ENCODE measurements at regions not wholly inside any gene's neighbourhood (a gene's known extent, or its start where the extent isn't known, plus 50 kb on each side); places are given as distances from the start of the nearest gene placed in this dataset.

GRCh38 chr3:72015463-72015862, 230.5 kb upstream of the PROK2 start (continued):
- TF ChIP-seq CTCF (conservative IDR thresholded peaks at IDR 0.05; ENCODE audit: low read depth in 2 of 2) (no peak), ZNF331 (CRISPR knock-in tag; IDR thresholded peaks at IDR 0.05; ENCODE audit: low read depth) (no peak), STAT1 (IDR thresholded peaks at IDR 0.05; ENCODE audit: unreplicated experiment) (no peak), NANOG (IDR thresholded peaks at IDR 0.05; ENCODE audit: borderline replicate concordance) (no peak), REST (IDR thresholded peaks at IDR 0.05; ENCODE audit: unreplicated experiment) (no peak), CREB1 (CRISPR knock-in tag; IDR thresholded peaks at IDR 0.05; ENCODE audit: low read depth) (no peak), EZH2phosphoT487 (IDR thresholded peaks at IDR 0.05; ENCODE audit: unreplicated experiment) (no peak), JUNB (IDR thresholded peaks at IDR 0.05; ENCODE audit: unreplicated experiment) (no peak)

DNA sequence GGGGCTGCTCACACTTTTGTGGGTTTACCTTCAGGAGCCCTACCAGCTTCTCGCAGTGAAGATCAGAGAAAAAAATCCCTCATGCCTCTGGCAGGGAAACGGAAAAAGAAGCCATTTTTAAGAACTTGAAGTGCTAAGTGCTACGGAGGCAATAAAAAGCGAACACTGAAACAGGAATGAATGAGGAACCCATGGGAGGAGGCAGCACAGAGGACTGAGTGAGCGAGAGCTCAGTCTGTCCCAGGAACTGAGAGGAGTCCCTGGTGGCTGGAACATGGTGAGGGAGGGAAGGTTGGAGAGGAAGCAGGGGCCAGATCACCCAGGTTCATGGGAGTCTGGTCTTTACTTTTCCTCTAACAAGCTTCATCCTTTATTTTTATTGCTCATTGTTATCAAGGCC, 228.1 kb upstream of the PROK2 start:
- no peak for DNase-seq (ENCODE audit: low spot score)
- Mint-ChIP-seq H3K27ac (peak overlapping the region; percentile 38; the same call in 1 of the 2 replicates), H3K4me3 (no peak overlapping the region), H3K4me1 (peaks cover 9% of the 10 kb centered on the region; the same call in 2 of the 3 replicates), H3K27me3 (ENCODE audit: insufficient read depth, low read depth, poor library complexity) (peaks cover 3% of the 10 kb centered on the region), H3K36me3 (ENCODE audit: low read depth) (0 out of 3 replicates have a peak, but pooled peaks cover 9% of the 10 kb centered on the region), H3K9me3 (no peaks in the 10 kb centered on the region)
- Histone ChIP-seq H3K9me2 (ENCODE audit: insufficient read depth) (peaks cover 23% of the 10 kb centered on the region; the same call in 1 of the 2 replicates), H2AFZ (no peak overlapping the region), H3K36me3 (ENCODE audit: insufficient read depth) (0 out of 2 replicates have a peak, but pooled peaks cover under 1% of the 10 kb centered on the region), H3K27me3 (ENCODE audit: insufficient read depth) (no peaks in the 10 kb centered on the region), H3K4me1 (ENCODE audit: insufficient read depth) (no peaks in the 10 kb centered on the region), H3K79me2 (replicated peaks; ENCODE audit: insufficient read depth) (no peaks in the 10 kb centered on the region), H3K4me3 (no peak overlapping the region), H3K27ac (ENCODE audit: low read depth) (no peak overlapping the region), H3K4me2 (no peak overlapping the region), H4K20me1 (replicated peaks; ENCODE audit: insufficient read depth) (no peaks in the 10 kb centered on the region), H3F3A (replicated peaks; ENCODE audit: low read depth) (no peaks in the 10 kb centered on the region)
- no peak for ATAC-seq
- TF ChIP-seq REST (IDR thresholded peaks at IDR 0.05; ENCODE audit: unreplicated experiment), result no peak
- no peak for TF ChIP-seq ZNF114 (CRISPR knock-in tag; IDR thresholded peaks at IDR 0.05)
- TF ChIP-seq, protein P1, sequence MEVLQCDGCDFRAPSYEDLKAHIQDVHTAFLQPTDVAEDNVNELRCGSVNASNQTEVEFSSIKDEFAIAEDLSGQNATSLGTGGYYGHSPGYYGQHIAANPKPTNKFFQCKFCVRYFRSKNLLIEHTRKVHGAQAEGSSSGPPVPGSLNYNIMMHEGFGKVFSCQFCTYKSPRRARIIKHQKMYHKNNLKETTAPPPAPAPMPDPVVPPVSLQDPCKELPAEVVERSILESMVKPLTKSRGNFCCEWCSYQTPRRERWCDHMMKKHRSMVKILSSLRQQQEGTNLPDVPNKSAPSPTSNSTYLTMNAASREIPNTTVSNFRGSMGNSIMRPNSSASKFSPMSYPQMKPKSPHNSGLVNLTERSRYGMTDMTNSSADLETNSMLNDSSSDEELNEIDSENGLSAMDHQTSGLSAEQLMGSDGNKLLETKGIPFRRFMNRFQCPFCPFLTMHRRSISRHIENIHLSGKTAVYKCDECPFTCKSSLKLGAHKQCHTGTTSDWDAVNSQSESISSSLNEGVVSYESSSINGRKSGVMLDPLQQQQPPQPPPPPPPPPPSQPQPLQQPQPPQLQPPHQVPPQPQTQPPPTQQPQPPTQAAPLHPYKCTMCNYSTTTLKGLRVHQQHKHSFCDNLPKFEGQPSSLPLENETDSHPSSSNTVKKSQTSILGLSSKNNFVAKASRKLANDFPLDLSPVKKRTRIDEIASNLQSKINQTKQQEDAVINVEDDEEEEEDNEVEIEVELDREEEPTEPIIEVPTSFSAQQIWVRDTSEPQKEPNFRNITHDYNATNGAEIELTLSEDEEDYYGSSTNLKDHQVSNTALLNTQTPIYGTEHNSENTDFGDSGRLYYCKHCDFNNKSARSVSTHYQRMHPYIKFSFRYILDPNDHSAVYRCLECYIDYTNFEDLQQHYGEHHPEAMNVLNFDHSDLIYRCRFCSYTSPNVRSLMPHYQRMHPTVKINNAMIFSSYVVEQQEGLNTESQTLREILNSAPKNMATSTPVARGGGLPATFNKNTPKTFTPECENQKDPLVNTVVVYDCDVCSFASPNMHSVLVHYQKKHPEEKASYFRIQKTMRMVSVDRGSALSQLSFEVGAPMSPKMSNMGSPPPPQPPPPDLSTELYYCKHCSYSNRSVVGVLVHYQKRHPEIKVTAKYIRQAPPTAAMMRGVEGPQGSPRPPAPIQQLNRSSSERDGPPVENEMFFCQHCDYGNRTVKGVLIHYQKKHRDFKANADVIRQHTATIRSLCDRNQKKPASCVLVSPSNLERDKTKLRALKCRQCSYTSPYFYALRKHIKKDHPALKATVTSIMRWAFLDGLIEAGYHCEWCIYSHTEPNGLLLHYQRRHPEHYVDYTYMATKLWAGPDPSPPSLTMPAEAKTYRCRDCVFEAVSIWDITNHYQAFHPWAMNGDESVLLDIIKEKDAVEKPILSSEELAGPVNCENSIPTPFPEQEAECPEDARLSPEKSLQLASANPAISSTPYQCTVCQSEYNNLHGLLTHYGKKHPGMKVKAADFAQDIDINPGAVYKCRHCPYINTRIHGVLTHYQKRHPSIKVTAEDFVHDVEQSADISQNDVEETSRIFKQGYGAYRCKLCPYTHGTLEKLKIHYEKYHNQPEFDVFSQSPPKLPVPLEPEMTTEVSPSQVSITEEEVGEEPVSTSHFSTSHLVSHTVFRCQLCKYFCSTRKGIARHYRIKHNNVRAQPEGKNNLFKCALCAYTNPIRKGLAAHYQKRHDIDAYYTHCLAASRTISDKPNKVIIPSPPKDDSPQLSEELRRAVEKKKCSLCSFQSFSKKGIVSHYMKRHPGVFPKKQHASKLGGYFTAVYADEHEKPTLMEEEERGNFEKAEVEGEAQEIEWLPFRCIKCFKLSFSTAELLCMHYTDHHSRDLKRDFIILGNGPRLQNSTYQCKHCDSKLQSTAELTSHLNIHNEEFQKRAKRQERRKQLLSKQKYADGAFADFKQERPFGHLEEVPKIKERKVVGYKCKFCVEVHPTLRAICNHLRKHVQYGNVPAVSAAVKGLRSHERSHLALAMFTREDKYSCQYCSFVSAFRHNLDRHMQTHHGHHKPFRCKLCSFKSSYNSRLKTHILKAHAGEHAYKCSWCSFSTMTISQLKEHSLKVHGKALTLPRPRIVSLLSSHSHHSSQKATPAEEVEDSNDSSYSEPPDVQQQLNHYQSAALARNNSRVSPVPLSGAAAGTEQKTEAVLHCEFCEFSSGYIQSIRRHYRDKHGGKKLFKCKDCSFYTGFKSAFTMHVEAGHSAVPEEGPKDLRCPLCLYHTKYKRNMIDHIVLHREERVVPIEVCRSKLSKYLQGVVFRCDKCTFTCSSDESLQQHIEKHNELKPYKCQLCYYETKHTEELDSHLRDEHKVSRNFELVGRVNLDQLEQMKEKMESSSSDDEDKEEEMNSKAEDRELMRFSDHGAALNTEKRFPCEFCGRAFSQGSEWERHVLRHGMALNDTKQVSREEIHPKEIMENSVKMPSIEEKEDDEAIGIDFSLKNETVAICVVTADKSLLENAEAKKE (CRISPR knock-in tag; IDR thresholded peaks at IDR 0.05), result no peak
